K562 (cell line): ENCODE measurements at regions not wholly inside any gene's neighbourhood (a gene's known extent, or its start where the extent isn't known, plus 50 kb on each side); places are given as distances from the start of the nearest gene placed in this dataset.

Experiments used
- ARID1B ChIP-seq: fragments of 450-650 bp; IDR thresholded peaks from 2 replicates; pipeline ENCODE4 v1.6.1; 2016; ENCODE audit warnings: antibody characterized with exemption, mild to moderate bottlenecking, inconsistent platforms
- CBX5 ChIP-seq: IDR thresholded peaks from 2 replicates; pipeline ENCODE4 v1.6.1; 2014; ENCODE audit warnings: low read depth, borderline replicate concordance
- CREB5 ChIP-seq: fragments of 250-450 bp; sonication (Bioruptor Pico); IDR thresholded peaks from 2 replicates; pipeline ENCODE4 v1.5.0; 2020; ENCODE audit warnings: mild to moderate bottlenecking
- CTBP1 ChIP-seq: fragments of 450-650 bp; IDR thresholded peaks from 2 replicates; pipeline ENCODE4 v1.6.1; 2016; ENCODE audit warnings: borderline replicate concordance
- FOXM1 ChIP-seq, 2 experiments: fragments of 450-650 bp in 1 of 2; sonication (generic) in 1 of 2; formaldehyde crosslinking in 1 of 2; IDR thresholded peaks; 2 replicates each; pipeline versions ENCODE4 v1.6.1 to v1.9.0; 2017 to 2022; ENCODE audit warnings: low read depth in 2 of 2, mild to moderate bottlenecking in 2 of 2, missing genetic modification reagents in 1 of 2, moderate library complexity in 1 of 2
- KAT2B ChIP-seq: IDR thresholded peaks from one replicate; pipeline ENCODE4 v1.6.1; 2012; ENCODE audit warnings: low read depth, mild to moderate bottlenecking, control low read depth, inconsistent platforms, low read length, moderate library complexity
- L3MBTL2 ChIP-seq: fragments of 450-650 bp; IDR thresholded peaks from 2 replicates; pipeline ENCODE4 v1.6.1; 2016; ENCODE audit warnings: mild to moderate bottlenecking, moderate library complexity
- MITF ChIP-seq: IDR thresholded peaks from 2 replicates; pipeline ENCODE4 v1.6.1; 2014; ENCODE audit warnings: antibody characterized with exemption
- MNT ChIP-seq, 2 experiments: fragments of 450-650 bp; conservative IDR thresholded peaks; 2 replicates each; pipeline ENCODE4 v1.6.1; 2017; ENCODE audit warnings: mild to moderate bottlenecking in 2 of 2, moderate library complexity in 2 of 2
- NBN ChIP-seq: fragments of 450-650 bp; IDR thresholded peaks from 2 replicates; pipeline ENCODE4 v1.6.1; 2016; ENCODE audit warnings: low read depth, mild to moderate bottlenecking
- NR2C1 ChIP-seq, 2 experiments: fragments of 450-650 bp; IDR thresholded peaks; 2 replicates each; pipeline ENCODE4 v1.6.1; 2017; ENCODE audit warnings: mild to moderate bottlenecking in 2 of 2, antibody characterized with exemption in 1 of 2, inconsistent platforms in 1 of 2, missing compliant biosample characterization in 1 of 2, missing genetic modification characterization in 1 of 2
- NUFIP1 ChIP-seq: fragments of 450-650 bp; IDR thresholded peaks from 2 replicates; pipeline ENCODE4 v1.6.1; 2018; ENCODE audit not compliant: partially characterized antibody
- PRDM10 ChIP-seq: fragments of 450-650 bp; IDR thresholded peaks from 2 replicates; pipeline ENCODE4 v1.6.1; 2018; ENCODE audit not compliant: partially characterized antibody
- SMARCB1 ChIP-seq: IDR thresholded peaks from 2 replicates; pipeline ENCODE4 v1.6.1; 2011; ENCODE audit warnings: improper control_type of control experiment, low read depth; ENCODE audit not compliant: insufficient read length
- TAL1 ChIP-seq: fragments of 450-650 bp; IDR thresholded peaks from 2 replicates; pipeline ENCODE4 v1.6.1; 2016; ENCODE audit warnings: mild to moderate bottlenecking
- TCF3 ChIP-seq: sonication (generic); formaldehyde crosslinking; IDR thresholded peaks from 2 replicates; pipeline ENCODE4 v1.4.0; 2020; ENCODE audit warnings: mild to moderate bottlenecking, missing genetic modification reagents
- TEAD4 ChIP-seq, 2 experiments: sonication (generic) in 1 of 2; formaldehyde crosslinking in 1 of 2; IDR thresholded peaks; 2 replicates each; pipeline versions ENCODE4 v1.6.1 to v1.8.0; 2012 to 2022; ENCODE audit warnings: borderline replicate concordance in 1 of 2, inconsistent platforms in 1 of 2, low read length in 1 of 2, mild to moderate bottlenecking in 1 of 2, missing genetic modification reagents in 1 of 2
- ZBTB17 ChIP-seq: fragments of 450-650 bp; formaldehyde crosslinking; IDR thresholded peaks from 2 replicates; pipeline ENCODE4 v1.4.0; 2020; ENCODE audit warnings: mild to moderate bottlenecking
- ZEB2 ChIP-seq: fragments of 450-650 bp; IDR thresholded peaks from 2 replicates; pipeline ENCODE4 v1.6.1; 2016
- ZNF24 ChIP-seq: fragments of 450-650 bp; IDR thresholded peaks from 2 replicates; pipeline ENCODE4 v1.6.1; 2016
- ZNF695 ChIP-seq: fragments of 450-650 bp; formaldehyde crosslinking; IDR thresholded peaks from 2 replicates; pipeline ENCODE4 v1.4.0; 2020; ENCODE audit warnings: mild to moderate bottlenecking, moderate library complexity
- ZZZ3 ChIP-seq: fragments of 450-650 bp; IDR thresholded peaks from 2 replicates; pipeline ENCODE4 v1.6.1; 2016; ENCODE audit warnings: antibody characterized with exemption, mild to moderate bottlenecking, moderate library complexity

- TF ChIP-seq PRDM10 (no peak), CTBP1 (no peak; the same call in 1 of the 2 replicates), SMARCB1 (no peak), KAT2B (no peak), CBX5 (no peak), CREB5 (CRISPR knock-in tag) (no peak), L3MBTL2 (no peak), NBN (no peak), MNT (conservative IDR thresholded peaks at IDR 0.05) (no peak), NR2C1 (IDR thresholded peaks at IDR 0.05) (no peak), NR2C1 (tag; IDR thresholded peaks at IDR 0.05) (no peak), TEAD4 (IDR thresholded peaks at IDR 0.05; ENCODE audit: low read length) (peak; percentile 63), TEAD4 (CRISPR knock-in tag; IDR thresholded peaks at IDR 0.05; ENCODE audit: borderline replicate concordance) (no peak), ZBTB17 (CRISPR knock-in tag) (no peak), TCF3 (CRISPR knock-in tag) (peak; percentile 45), NUFIP1 (no peak), ZNF24 (no peak), TAL1 (peak; percentile 20; the same call in 1 of the 2 replicates), ZEB2 (no peak), MITF (no peak), ARID1B (peak; percentile 42; the same call in 1 of the 2 replicates), ZZZ3 (no peak), FOXM1 (IDR thresholded peaks at IDR 0.05; ENCODE audit: low read depth) (no peak), FOXM1 (CRISPR knock-in tag; IDR thresholded peaks at IDR 0.05; ENCODE audit: low read depth) (no peak), ZNF695 (CRISPR knock-in tag) (no peak)
These were observed 84.2 kb upstream of the DISP3 start (continued) for GRCh38 chr1:11394592-11395245.
